ENCODE measurements at regions not wholly inside any gene's neighbourhood (a gene's known extent, or its start where the extent isn't known, plus 50 kb on each side); places are given as distances from the start of the nearest gene placed in this dataset.

DNA sequence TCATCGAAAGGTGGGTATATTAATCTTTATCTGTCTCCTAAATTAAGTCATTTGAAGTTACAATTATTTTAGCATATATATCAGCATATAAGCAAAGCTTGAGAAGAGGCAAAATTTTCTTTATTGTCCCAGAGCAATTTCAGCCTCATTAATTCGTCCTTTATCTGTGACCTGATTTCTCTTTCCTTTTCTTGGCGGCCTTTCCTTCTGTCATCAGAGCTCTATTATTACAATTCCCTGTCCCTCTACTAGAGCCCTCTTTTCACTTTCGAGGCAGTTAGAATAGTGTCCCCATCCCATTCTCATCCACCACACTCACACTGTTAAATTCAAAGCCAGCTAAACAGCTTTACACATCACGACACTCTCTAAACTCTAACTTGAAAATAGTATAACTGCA, 1293.2 kb upstream of the FAM98A start:
- H3K79me2 ChIP-seq (ENCODE audit: low read length), result no peaks in the 10 kb centered on the region
- H2AFZ ChIP-seq (ENCODE audit: low read depth, low read length), result no peak overlapping the region

DNA sequence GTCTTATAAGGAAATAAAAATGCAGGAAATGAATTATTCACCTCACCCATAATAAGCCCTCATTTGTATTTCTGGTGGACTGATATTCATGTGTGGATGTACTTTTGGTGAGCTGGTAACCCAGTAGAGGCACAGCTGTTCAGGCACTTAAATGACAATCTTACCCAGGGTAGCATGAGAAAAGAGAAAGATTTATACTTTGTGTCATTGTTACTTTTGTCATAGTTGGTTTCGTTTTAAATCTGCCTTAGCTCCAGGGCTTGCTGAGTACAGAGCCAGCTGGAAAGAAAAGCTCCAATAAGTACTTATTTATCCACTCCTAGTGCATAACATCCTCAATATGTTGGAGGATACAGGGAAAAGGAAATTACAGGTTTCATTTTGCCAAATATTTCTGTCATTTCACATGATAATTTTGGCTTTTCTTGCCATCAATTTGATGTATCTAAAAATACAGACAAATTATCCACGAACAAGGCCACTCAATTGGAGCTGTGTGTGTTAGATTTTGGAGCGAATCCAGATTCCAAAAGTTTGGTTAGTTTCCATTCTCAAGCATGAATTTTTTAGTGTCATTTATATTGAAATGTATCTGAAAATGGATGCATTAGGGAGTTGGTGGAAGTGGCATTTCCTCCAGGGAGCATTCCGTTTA, 1276.1 kb upstream of the FAM98A start:
- no peaks in the 10 kb centered on the region for H3K79me2 ChIP-seq (ENCODE audit: low read length)
- H3K27ac ChIP-seq (ENCODE audit: low read length), result no peak overlapping the region

More for the DNA sequence above, 1293.2 kb upstream of the FAM98A start:
- Histone ChIP-seq H3K9me3 (ENCODE audit: insufficient read depth, low read length) (no peaks in the 10 kb centered on the region), H3K4me2 (ENCODE audit: low read length) (no peak overlapping the region), H3K9ac (ENCODE audit: low read length) (no peak overlapping the region), H3K4me3 (ENCODE audit: low read length) (no peak overlapping the region), H3K36me3 (replicated peaks; ENCODE audit: low read depth, low read length) (no peaks in the 10 kb centered on the region), H3K27ac (ENCODE audit: low read length) (no peak overlapping the region), H4K20me1 (ENCODE audit: insufficient read depth, low read length) (no peaks in the 10 kb centered on the region), H3K4me1 (ENCODE audit: low read length) (no peaks in the 10 kb centered on the region), H3K27me3 (ENCODE audit: low read depth, low read length) (no peaks in the 10 kb centered on the region)
- TF ChIP-seq EZH2phosphoT487 (IDR thresholded peaks at IDR 0.05; ENCODE audit: low read depth), result no peak
- TF ChIP-seq, protein P1, sequence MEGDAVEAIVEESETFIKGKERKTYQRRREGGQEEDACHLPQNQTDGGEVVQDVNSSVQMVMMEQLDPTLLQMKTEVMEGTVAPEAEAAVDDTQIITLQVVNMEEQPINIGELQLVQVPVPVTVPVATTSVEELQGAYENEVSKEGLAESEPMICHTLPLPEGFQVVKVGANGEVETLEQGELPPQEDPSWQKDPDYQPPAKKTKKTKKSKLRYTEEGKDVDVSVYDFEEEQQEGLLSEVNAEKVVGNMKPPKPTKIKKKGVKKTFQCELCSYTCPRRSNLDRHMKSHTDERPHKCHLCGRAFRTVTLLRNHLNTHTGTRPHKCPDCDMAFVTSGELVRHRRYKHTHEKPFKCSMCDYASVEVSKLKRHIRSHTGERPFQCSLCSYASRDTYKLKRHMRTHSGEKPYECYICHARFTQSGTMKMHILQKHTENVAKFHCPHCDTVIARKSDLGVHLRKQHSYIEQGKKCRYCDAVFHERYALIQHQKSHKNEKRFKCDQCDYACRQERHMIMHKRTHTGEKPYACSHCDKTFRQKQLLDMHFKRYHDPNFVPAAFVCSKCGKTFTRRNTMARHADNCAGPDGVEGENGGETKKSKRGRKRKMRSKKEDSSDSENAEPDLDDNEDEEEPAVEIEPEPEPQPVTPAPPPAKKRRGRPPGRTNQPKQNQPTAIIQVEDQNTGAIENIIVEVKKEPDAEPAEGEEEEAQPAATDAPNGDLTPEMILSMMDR (IDR thresholded peaks at IDR 0.05; ENCODE audit: low read depth, low read length), result no peak

GRCh38 chr2:34853646-34854045, 1254.5 kb upstream of the FAM98A start:
- H3K79me2 ChIP-seq (ENCODE audit: low read length), result no peaks in the 10 kb centered on the region
- no peak overlapping the region for H3K9ac ChIP-seq (ENCODE audit: low read length)
- H3K27ac ChIP-seq (ENCODE audit: low read length), result no peak overlapping the region
- TF ChIP-seq, protein P1 (IDR thresholded peaks at IDR 0.05; ENCODE audit: low read depth, low read length), result no peak
- TF ChIP-seq EZH2phosphoT487 (IDR thresholded peaks at IDR 0.05; ENCODE audit: low read depth), result no peak
- no peak overlapping the region for H3K4me2 ChIP-seq (ENCODE audit: low read length)
- H3K9me3 ChIP-seq (ENCODE audit: insufficient read depth, low read length), result no peaks in the 10 kb centered on the region
- H2AFZ ChIP-seq (ENCODE audit: low read depth, low read length), result no peak overlapping the region
- no peaks in the 10 kb centered on the region for H3K27me3 ChIP-seq (ENCODE audit: low read depth, low read length)
- no peaks in the 10 kb centered on the region for H3K4me1 ChIP-seq (ENCODE audit: low read length)
- no peak overlapping the region for H3K4me3 ChIP-seq (ENCODE audit: low read length)
- no peaks in the 10 kb centered on the region for H3K36me3 ChIP-seq (replicated peaks; ENCODE audit: low read depth, low read length)
- H4K20me1 ChIP-seq (ENCODE audit: insufficient read depth, low read length), result no peaks in the 10 kb centered on the region

More for the DNA sequence above, 1276.1 kb upstream of the FAM98A start:
- Histone ChIP-seq H2AFZ (ENCODE audit: low read depth, low read length) (no peak overlapping the region), H3K9ac (ENCODE audit: low read length) (no peak overlapping the region), H3K4me3 (ENCODE audit: low read length) (no peak overlapping the region), H4K20me1 (ENCODE audit: insufficient read depth, low read length) (no peaks in the 10 kb centered on the region), H3K4me1 (ENCODE audit: low read length) (no peaks in the 10 kb centered on the region), H3K9me3 (ENCODE audit: insufficient read depth, low read length) (no peaks in the 10 kb centered on the region), H3K27me3 (ENCODE audit: low read depth, low read length) (no peaks in the 10 kb centered on the region), H3K36me3 (replicated peaks; ENCODE audit: low read depth, low read length) (no peaks in the 10 kb centered on the region), H3K4me2 (ENCODE audit: low read length) (no peak overlapping the region)
- TF ChIP-seq, protein P1 (IDR thresholded peaks at IDR 0.05; ENCODE audit: low read depth, low read length), result no peak
- no peak for TF ChIP-seq EZH2phosphoT487 (IDR thresholded peaks at IDR 0.05; ENCODE audit: low read depth)

DNA sequence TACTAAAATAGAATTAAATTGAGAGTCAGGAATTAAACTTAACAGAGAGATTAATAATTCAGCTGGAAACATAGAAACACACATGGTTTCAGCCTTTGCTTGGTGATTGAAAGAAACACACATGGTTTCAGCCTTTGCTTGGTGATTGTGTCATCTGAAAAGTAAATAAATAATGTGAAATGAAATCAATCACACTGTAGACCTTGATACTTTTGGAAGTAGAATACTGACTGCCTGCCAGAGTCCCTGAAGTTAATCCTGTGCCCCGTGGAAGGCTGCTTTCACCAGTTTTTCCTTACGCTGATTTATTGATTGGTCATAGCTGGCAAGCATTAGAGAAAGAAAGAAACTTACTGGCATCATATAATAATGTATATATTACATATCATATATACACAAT, 1252.7 kb upstream of the FAM98A start:
- TF ChIP-seq, protein P1 (IDR thresholded peaks at IDR 0.05; ENCODE audit: low read depth, low read length), result no peak
- no peak for TF ChIP-seq EZH2phosphoT487 (IDR thresholded peaks at IDR 0.05; ENCODE audit: low read depth)
- Histone ChIP-seq H2AFZ (ENCODE audit: low read depth, low read length) (no peak overlapping the region), H3K36me3 (replicated peaks; ENCODE audit: low read depth, low read length) (no peaks in the 10 kb centered on the region), H3K4me1 (ENCODE audit: low read length) (no peaks in the 10 kb centered on the region), H3K79me2 (ENCODE audit: low read length) (no peaks in the 10 kb centered on the region), H3K4me3 (ENCODE audit: low read length) (no peak overlapping the region), H3K27me3 (ENCODE audit: low read depth, low read length) (no peaks in the 10 kb centered on the region), H3K9me3 (ENCODE audit: insufficient read depth, low read length) (no peaks in the 10 kb centered on the region), H4K20me1 (ENCODE audit: insufficient read depth, low read length) (no peaks in the 10 kb centered on the region), H3K9ac (ENCODE audit: low read length) (no peak overlapping the region), H3K27ac (ENCODE audit: low read length) (no peak overlapping the region), H3K4me2 (ENCODE audit: low read length) (no peak overlapping the region)

Data from OCI-LY3 (cell line).